ENCODE measurements at regions not wholly inside any gene's neighbourhood (a gene's known extent, or its start where the extent isn't known, plus 50 kb on each side); places are given as distances from the start of the nearest gene placed in this dataset.
A peak's percentile ranks its signal among the peaks of the same experiment; 100 is the strongest.
"Not testable (repeated sequence)": the region's sequence is repeated elsewhere in the genome, so short reads cannot be mapped to it uniquely, and the experiment has no call there.

DNA sequence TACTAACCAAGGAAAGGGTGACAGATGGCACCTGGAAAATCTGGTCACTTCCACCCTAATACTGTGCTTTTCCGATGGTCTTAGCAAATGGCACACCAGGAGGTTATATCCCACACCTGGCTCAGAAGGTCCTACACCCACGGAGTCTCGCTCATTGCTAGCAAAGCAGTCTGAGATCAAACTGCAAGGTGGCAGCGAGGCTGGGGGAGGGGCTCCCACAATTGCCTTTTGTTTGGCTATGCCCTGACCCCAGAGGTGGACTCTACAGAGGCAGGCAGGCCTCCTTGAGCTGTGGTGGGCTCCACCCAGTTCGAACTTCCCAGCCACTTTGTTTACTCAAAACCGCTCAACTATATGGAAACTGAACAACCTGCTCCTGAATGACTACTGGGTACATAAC is 50.3 kb upstream of the UGT2B15 start:
- not testable (repeated sequence) for DNase-seq (ENCODE audit: low read depth)

DNA sequence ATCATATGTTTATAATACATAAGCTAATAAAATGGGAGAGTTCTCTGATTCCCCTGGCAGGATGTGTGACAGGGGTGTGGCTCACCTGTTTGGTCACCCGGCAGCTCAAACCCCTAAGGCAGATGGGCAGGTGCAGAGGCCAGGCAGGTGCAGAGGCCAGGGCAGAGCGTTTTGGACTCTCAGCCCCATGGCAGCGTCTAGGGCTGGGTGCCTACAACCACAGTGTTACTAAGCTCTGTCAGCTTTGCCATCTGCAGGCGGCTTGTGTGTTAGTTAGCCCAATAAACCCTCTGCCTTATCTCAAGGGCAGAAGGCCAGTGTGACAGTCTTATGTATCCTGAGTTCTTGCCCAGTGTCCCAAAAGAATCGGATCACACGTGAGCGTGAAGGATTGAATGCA is 54.0 kb upstream of the UGT2B15 start:
- DNase-seq (ENCODE audit: low read depth): no peak

DNA sequence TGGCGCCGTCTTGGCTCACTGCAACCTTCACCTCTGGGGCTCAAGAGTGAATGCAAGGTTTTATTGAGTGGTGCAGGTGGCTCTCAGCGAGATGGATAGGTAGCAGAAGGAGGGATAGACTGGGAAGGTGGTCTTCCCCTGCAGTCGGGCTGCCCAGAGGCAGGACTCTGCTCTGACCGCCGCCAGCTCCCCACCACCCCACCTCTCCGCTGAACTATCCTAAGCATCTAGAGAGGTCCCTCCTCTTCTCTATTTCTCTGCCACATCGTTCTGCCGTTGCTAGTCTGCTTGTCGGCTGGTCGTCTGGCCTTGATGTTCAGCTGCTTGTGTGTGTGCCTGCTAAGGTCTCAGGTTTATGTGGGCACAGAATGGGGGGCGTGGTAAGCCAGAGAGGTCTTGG is 54.5 kb upstream of the UGT2B15 start:
- no peak for DNase-seq (ENCODE audit: low read depth)

DNA sequence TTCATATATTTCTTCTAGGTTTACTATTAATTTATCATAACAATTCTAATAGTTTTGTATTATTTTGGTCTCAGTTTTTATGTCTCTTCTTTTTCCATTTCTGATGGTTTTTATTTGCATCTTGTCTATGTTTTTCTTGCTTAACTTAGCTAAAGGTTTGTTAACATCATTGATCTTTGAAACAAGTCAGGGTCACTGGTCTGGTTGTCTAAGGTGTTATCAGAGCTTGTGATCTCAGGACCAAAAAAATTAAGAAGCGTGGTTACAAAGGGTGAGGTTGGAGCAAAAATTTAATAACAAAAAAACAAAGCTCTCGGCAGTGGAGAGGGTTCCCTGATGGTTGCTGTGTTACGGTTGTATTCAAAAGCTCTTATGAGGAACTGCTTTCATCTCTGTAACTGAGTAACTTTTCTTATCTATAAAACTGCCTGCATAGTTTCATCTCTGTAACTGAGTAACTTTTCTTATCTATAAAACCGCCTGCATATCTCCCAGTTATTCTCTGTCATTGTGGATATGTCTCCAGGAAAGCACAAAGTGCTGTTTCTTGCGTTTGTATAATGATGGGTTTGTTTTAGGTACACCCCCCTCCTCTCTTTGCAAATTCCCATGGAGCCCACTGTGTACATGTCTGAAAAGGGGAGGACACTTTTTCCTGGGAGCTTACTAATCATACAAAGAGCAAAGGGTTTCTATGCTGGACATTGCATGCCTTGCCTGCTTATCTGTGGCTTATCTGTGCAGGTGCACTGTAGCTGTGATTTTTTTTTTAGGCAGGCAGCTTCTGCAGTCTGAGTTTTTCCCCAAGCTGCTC is 62.4 kb upstream of the UGT2B15 start:
- DNase-seq (ENCODE audit: low read depth): no peak

DNA sequence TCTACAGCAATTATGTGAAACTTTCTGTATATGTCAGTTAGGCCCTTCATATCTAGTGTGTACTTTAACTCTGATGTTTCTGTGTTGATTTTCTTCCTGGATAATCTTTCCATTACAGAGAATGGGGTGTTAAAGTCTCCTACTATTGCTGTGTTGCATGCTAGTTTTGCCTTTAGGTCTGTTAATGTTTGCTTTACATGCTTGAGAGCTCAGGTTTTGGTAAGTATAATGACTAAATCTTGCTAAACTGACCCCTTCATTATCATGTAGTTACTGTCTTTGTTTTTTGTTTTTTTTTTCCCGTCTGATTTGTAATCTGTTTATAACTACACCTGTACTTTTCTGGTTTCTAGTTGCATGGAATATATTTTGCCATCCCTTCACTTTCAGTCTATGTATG is 63.6 kb upstream of the UGT2B15 start:
- DNase-seq (ENCODE audit: low read depth): no peak

DNA sequence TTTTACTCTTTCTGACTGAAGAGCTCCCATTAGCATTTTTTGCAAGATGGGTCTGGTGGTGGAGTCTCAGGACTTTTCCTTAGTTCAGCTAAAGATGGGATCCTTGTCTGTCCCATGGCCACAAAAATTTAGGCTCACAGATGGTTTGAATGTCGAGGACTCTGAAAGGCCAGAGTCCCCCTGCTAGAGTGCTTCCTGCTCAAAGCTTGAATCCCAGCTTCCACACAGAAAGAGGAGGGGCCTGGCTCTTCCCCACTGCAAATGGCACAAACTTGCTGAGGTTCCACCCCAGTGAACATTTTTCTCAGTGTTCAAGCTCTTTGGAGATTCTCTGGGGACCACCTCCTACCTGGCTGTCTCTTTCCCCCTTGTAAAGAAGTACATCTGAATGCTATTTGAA is 64.7 kb upstream of the UGT2B15 start:
- no peak for DNase-seq (ENCODE audit: low read depth)

DNA sequence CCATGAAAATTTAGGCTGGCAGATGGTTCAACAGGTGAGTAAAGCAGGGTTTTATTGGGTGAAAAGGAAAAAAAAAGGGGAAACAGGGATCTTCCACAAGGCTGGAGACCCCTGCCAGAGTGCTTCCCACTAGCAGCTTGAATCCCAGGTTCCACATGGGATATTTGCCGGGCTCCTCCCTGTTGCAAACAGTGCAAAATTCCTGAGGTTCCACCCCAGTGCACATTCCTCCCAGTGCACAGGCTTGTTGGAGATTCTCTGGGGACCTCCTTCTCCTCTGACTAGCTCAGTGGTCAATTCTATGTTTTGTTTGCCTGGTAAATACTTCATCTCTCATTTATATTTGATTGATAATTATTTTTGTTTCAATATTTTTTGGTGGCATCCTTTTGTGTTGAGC is 66.4 kb upstream of the UGT2B15 start:
- DNase-seq (ENCODE audit: low read depth): no peak

DNA sequence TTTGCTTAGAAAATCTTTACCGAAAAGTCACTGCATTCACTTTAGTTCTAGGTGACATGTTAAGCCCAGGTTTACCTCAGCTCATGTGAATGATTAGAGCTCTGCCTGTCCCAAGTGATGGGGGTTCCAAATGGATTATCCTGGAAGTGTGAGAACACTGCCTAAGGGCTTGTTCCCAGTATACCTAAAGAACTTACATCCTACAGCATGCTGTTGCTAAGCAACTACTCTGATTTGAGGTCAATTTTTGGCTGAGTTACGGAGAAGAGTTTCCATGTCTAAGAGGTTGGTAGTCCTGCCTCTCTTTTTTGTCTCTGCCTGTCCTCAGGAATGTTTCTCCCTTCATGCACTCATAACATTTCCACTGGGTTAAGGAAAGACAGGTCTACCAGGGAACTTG is 67.6 kb upstream of the UGT2B15 start:
- no peak for DNase-seq (ENCODE audit: low read depth)

DNA sequence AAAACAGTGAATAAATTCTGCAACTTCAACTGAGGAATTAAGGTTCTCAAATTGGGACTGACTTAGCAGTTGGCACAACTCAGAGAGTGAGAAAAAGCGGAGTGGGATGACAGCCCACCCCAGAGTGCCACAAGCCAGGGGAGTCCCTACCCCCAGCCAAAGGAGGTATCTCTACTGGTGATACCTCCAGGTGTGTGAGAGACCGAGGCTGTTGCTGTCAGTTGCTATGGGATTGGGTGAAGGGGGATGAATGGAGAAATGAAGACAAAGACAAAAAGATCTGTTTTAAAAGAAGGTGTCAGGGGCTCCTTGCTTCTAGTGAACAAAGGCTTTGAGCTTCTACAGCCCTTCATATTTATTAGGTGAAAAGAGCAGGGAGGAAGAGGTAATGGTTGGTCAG is 71.4 kb upstream of the UGT2B10 start:
- no peak for DNase-seq (ENCODE audit: low read depth)

DNA sequence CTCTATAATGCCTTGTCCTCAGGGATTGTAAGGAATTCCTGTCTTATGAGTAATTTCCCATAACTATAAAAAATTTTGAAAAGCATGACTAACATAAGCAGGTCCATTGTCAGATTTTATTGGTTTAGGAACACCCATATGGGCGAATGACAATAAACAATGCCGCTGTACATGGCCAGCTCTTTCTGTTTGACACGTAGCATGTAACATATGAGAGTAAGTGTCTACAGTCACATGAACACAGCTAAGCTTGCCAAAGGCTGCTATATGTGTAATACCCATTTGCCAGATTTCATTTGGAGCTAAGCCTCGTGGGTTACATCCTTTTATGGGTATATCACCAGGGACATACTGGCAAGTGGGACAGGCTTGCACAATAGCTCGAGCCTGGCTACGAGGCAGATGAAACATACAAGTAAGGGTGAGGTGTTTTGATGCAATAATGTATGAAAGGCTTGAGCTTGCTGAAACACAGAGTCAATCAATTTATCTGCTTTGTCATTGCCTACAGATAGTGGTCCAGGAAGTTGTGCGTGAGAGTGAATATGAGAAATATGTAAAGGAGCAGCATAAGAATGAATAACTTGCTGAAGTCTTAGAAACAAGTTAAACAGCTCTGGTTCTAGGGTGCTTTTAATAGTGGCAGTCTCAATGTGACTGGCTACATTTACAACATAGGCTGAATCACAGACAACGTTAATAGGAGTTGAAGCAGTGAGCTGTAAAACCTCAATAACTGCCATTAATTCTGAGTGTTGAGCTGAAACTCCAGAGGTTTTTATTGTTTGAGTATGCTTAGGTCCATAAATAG is 67.4 kb upstream of the UGT2B10 start:
- peak; percentile 36 for DNase-seq (ENCODE audit: low read depth)

DNA sequence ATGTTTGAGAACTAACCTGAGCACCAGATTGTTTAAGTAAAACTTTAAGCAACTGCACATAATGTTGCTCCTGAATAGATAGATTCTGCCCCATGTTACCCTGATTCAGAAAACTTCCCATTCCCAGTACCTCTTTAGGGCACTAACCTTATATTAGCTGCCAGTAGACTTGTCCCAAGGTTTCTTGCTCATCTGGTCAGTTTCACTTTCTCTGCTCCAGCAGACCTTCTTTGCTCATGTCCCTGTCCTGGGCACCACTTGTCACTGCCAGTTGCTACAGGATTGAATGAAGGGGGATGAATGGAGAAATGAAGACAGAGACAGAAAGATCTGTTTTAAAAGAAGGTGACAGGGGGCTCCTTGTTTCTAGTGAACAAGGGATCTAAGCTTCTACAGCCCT is 65.2 kb upstream of the UGT2B10 start:
- DNase-seq (ENCODE audit: low read depth): no peak

DNA sequence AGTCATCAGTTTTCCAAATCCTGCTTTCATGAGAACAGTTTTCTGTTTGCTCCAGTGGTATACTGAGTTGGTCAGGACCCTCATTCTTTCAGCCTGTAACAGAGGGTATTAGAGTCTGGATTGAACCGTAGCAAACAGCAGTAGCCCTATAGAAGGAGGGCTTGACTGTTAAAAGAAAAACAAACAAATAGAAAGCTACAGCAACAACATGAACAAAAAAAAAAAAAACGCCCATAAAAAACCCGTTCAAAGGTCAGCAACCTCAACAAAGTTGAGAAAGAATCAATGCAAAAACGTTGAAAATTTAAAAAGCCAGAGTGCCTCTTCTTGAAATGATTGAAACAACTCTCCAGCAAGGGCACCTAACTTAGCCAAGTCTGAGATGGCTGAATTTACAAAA is 64.7 kb upstream of the UGT2B10 start:
- no peak for DNase-seq (ENCODE audit: low read depth)

DNA sequence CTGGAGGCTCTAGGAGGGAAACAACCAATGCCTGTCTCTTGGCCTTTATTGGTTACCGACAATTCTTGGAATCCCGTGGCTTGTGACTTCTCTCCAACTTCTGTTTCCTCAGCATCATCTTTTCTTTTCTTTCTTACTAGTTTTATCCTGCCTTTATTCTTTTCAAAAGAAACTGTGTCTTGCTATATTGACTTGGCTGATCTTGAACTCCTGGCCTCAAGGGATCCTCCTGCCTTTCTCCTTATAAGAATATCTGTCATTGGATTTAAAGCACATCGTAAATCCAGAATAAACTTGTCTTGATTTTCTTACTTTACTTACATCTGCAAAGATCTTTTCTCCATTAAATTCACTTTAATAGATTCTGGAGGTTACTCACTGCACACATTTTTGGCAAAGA is 49.9 kb upstream of the UGT2B10 start:
- DNase-seq (ENCODE audit: low read depth): no peak
